Keratinocyte (primary cell): ENCODE measurements at regions not wholly inside any gene's neighbourhood (a gene's known extent, or its start where the extent isn't known, plus 50 kb on each side); places are given as distances from the start of the nearest gene placed in this dataset.

Experiments
- DNase-seq: peaks from one replicate; pipeline ENCODE4 v3.0.0-alpha.2; 2011; ENCODE audit warnings: low read depth, missing footprints, low spot score
- FAIRE-seq: peaks from 2 replicates; lab custom pipeline; 2011; peaks lifted over from hg19 to GRCh38; lab: Jason Lieb, UNC
- H2AFZ ChIP-seq: 2 replicates; pipeline ENCODE4 v1.6.0; 2012; ENCODE audit warnings: low read length, control low read depth, inconsistent platforms; ENCODE audit not compliant: control insufficient read depth
- H3K27ac ChIP-seq: 2 replicates; pipeline ENCODE4 v1.5.1; 2011; ENCODE audit warnings: low read length; ENCODE audit not compliant: control insufficient read depth, insufficient read depth
- H3K27me3 ChIP-seq: 3 replicates; pipeline ENCODE4 v1.6.0; 2011; ENCODE audit warnings: low read length; ENCODE audit not compliant: control insufficient read depth, insufficient read depth; ENCODE audit errors: extremely low read depth
- H3K36me3 ChIP-seq, 2 experiments: 2 replicates in 1 of 2; 3 replicates in 1 of 2; pipeline ENCODE4 v1.5.1; 2011; ENCODE audit warnings: low read length in 2 of 2, mild to moderate bottlenecking in 1 of 2; ENCODE audit not compliant: control insufficient read depth in 2 of 2, insufficient read depth in 2 of 2; ENCODE audit errors: extremely low read depth in 1 of 2
- H3K4me1 ChIP-seq: 3 replicates; pipeline ENCODE4 v1.5.1; 2011; ENCODE audit warnings: low read length; ENCODE audit not compliant: control insufficient read depth, insufficient read depth; ENCODE audit errors: extremely low read depth
- H3K4me2 ChIP-seq: 3 replicates; pipeline ENCODE4 v1.6.0; 2011; ENCODE audit warnings: low read depth, low read length; ENCODE audit not compliant: control insufficient read depth, insufficient read depth; ENCODE audit errors: extremely low read depth
- H3K4me3 ChIP-seq, 3 experiments: fragments of 200-600 bp in 1 of 3; sonication (generic) in 1 of 3; 2 replicates in 2 of 3; 3 replicates in 1 of 3; pipeline ENCODE4 v1.5.1; 2011 to 2016; ENCODE audit warnings: low read length in 3 of 3, mild to moderate bottlenecking in 3 of 3, control low read depth in 2 of 3, inconsistent platforms in 1 of 3, low read depth in 1 of 3, mixed read lengths in 1 of 3, mixed run types in 1 of 3, moderate library complexity in 1 of 3; ENCODE audit not compliant: control insufficient read depth in 2 of 3, insufficient read depth in 2 of 3; ENCODE audit errors: extremely low read depth in 1 of 3
- H3K79me2 ChIP-seq: 2 replicates; pipeline ENCODE4 v1.6.0; 2012; ENCODE audit warnings: low read length; ENCODE audit not compliant: control insufficient read depth, insufficient read depth
- H3K9ac ChIP-seq: 3 replicates; pipeline ENCODE4 v1.6.0; 2011; ENCODE audit warnings: low read length; ENCODE audit not compliant: control insufficient read depth, insufficient read depth; ENCODE audit errors: extremely low read depth
- H3K9me1 ChIP-seq: 3 replicates; pipeline ENCODE4 v1.6.0; 2011; ENCODE audit warnings: low read length; ENCODE audit not compliant: control insufficient read depth, insufficient read depth; ENCODE audit errors: extremely low read depth
- H3K9me3 ChIP-seq: 2 replicates; pipeline ENCODE4 v1.5.1; 2012; ENCODE audit warnings: low read depth, low read length; ENCODE audit not compliant: control insufficient read depth
- H4K20me1 ChIP-seq: 3 replicates; pipeline ENCODE4 v1.6.0; 2011; ENCODE audit warnings: low read length; ENCODE audit not compliant: control insufficient read depth, insufficient read depth; ENCODE audit errors: extremely low read depth
- EZH2 ChIP-seq: IDR thresholded peaks from one replicate; pipeline ENCODE4 v1.6.1; 2012; ENCODE audit warnings: inconsistent platforms, mild to moderate bottlenecking, low read length, moderate library complexity
- dilution Hi-C: fragments of 300-500 bp; cut with MboI; formaldehyde crosslinking; loops from one replicate; pipeline ENCODE4 v1.7.0; 2020; ENCODE audit warnings: low sequenced_read_pairs; ENCODE audit not compliant: extremely low pct_ligation_motif_present
- TF ChIP-seq, protein P1 (sequence below), 3 experiments: IDR thresholded peaks in 1 of 3; conservative IDR thresholded peaks in 1 of 3; optimal IDR thresholded peaks in 1 of 3; 2 replicates in 2 of 3; 3 replicates in 1 of 3; pipeline versions ENCODE3 to v1.5.1; 2011; ENCODE audit warnings: low read length in 3 of 3, mild to moderate bottlenecking in 3 of 3, moderate library complexity in 2 of 3, control low read depth in 1 of 3, inconsistent platforms in 1 of 3; ENCODE audit not compliant: insufficient read depth in 2 of 3; ENCODE audit errors: extremely low read depth in 1 of 3

DNA sequence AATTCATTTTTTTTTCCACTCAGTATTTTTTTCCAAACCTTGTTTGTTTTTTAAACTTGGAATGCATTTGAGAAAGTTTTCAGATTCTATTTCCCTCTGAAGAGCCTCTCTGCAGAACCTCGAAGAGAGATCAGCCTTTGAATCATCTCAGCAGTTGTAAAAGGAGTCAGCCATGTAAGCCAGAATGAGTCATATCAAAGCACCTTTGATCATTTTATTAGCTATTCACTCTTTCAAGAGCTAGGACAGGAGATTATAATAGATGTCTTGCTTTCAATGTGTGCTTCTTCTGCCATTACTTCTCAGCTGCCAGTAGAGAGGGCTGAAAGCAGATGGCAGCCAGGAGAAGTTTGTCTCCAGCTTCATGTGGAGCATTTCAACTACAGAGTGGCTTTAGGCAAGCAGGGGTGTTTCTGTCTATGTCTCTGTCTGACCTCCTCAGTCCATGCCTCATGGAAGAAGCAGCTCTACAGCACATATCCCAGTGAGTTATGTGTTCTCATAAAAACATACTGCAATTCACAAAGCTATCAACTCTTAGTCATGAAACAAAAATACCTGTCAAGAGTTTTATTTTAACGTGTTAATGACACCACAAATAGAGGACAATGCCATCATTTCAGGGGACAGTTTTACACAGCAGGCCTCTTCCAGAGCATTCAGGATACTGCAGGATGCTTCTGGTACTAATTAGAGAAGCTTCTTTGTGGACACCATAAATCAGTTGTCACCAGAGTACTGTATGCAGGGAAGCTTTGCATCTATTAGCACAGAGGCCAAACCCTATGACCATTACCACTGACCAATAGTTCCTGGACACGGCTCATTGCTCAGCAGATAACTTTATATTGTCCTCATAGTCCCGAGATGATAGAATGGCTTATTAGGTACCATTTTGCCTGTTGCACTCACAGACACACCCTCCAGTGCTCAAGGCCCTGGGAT, 94.3 kb downstream of the NHLRC3 start:
- Histone ChIP-seq H4K20me1 (no peaks in the 10 kb centered on the region), H3K27ac (no peak overlapping the region), H3K79me2 (no peaks in the 10 kb centered on the region), H3K4me1 (no peaks in the 10 kb centered on the region), H3K4me3 (no peak overlapping the region), H2AFZ (no peak overlapping the region), H3K9me3 (no peaks in the 10 kb centered on the region), H3K4me2 (no peak overlapping the region), H3K9ac (no peak overlapping the region), H3K27me3 (peaks cover 5% of the 10 kb centered on the region), H3K36me3 (no peaks in the 10 kb centered on the region), H3K9me1 (no peaks in the 10 kb centered on the region)
- peak; percentile 23 for FAIRE-seq
- TF ChIP-seq EZH2, result no peak
- DNase-seq, result no peak
- dilution Hi-C loops, result no loop called here

DNA sequence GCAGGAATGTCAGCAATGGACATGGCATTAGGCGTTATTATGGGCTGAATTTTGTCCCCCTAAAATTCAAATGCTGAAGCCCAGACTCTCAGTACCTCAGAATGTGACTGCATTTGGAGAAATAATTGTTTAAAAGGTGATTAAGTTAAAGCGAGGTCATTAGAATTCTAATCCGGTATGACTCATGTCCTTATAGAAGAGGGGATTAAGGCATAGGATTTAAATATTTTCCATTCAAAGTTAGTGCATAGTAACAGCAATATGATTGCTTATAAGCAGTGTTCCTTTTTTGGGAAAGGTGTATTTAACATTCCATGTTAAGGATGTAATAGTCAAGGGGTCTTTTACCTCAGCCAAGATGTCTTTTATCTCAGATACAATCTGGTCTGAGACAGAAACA, 95.5 kb downstream of the NHLRC3 start:
- Histone ChIP-seq H2AFZ (no peak overlapping the region), H3K9me1 (no peaks in the 10 kb centered on the region), H3K36me3 (no peaks in the 10 kb centered on the region), H3K27me3 (peaks cover 5% of the 10 kb centered on the region), H4K20me1 (no peaks in the 10 kb centered on the region), H3K4me1 (no peaks in the 10 kb centered on the region), H3K9me3 (no peaks in the 10 kb centered on the region), H3K4me3 (no peak overlapping the region), H3K79me2 (no peaks in the 10 kb centered on the region), H3K4me2 (no peak overlapping the region), H3K27ac (no peak overlapping the region), H3K9ac (no peak overlapping the region)
- TF ChIP-seq, protein P1, sequence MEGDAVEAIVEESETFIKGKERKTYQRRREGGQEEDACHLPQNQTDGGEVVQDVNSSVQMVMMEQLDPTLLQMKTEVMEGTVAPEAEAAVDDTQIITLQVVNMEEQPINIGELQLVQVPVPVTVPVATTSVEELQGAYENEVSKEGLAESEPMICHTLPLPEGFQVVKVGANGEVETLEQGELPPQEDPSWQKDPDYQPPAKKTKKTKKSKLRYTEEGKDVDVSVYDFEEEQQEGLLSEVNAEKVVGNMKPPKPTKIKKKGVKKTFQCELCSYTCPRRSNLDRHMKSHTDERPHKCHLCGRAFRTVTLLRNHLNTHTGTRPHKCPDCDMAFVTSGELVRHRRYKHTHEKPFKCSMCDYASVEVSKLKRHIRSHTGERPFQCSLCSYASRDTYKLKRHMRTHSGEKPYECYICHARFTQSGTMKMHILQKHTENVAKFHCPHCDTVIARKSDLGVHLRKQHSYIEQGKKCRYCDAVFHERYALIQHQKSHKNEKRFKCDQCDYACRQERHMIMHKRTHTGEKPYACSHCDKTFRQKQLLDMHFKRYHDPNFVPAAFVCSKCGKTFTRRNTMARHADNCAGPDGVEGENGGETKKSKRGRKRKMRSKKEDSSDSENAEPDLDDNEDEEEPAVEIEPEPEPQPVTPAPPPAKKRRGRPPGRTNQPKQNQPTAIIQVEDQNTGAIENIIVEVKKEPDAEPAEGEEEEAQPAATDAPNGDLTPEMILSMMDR (optimal IDR thresholded peaks at IDR 0.05 in 1 of 3, IDR thresholded peaks at IDR 0.05 in 1 of 3, conservative IDR thresholded peaks at IDR 0.05 in 1 of 3; ENCODE audit: extremely low read depth in 1 of 3, insufficient read depth in 2 of 3, low read length in 3 of 3), result no peak
- TF ChIP-seq EZH2, result no peak
- DNase-seq, result no peak
- dilution Hi-C loops, result no loop called here
- FAIRE-seq, result no peak
